Upper lobe of left lung (tissue), 4 donors: ENCODE measurements at regions not wholly inside any gene's neighbourhood (a gene's known extent, or its start where the extent isn't known, plus 50 kb on each side); places are given as distances from the start of the nearest gene placed in this dataset.

ENCODE experiments used
- POLR2A ChIP-seq, 4 donors: fragments of 450-650 bp; IDR thresholded peaks; one replicate each; pipeline ENCODE4 v1.5.1; 2016 to 2017; ENCODE audit warnings: antibody characterized with exemption in 4 of 4, mild to moderate bottlenecking in 2 of 4
- POLR2AphosphoS5 ChIP-seq, 2 donors: sonication (generic); formaldehyde crosslinking; IDR thresholded peaks; one replicate each; pipeline ENCODE4 v1.5.1; 2017; ENCODE audit warnings: antibody characterized with exemption in 2 of 2
- TF ChIP-seq, protein P1 (sequence below), 6 experiments: fragments of 450-650 bp in 4 of 6; fragments of 200-600 bp in 2 of 6; sonication (generic) in 2 of 6; IDR thresholded peaks; one replicate each; pipeline ENCODE4 v1.5.1; 2016 to 2019; ENCODE audit warnings: antibody characterized with exemption in 6 of 6

- TF ChIP-seq POLR2A (IDR thresholded peaks at IDR 0.05): no peak
- TF ChIP-seq, protein P1, sequence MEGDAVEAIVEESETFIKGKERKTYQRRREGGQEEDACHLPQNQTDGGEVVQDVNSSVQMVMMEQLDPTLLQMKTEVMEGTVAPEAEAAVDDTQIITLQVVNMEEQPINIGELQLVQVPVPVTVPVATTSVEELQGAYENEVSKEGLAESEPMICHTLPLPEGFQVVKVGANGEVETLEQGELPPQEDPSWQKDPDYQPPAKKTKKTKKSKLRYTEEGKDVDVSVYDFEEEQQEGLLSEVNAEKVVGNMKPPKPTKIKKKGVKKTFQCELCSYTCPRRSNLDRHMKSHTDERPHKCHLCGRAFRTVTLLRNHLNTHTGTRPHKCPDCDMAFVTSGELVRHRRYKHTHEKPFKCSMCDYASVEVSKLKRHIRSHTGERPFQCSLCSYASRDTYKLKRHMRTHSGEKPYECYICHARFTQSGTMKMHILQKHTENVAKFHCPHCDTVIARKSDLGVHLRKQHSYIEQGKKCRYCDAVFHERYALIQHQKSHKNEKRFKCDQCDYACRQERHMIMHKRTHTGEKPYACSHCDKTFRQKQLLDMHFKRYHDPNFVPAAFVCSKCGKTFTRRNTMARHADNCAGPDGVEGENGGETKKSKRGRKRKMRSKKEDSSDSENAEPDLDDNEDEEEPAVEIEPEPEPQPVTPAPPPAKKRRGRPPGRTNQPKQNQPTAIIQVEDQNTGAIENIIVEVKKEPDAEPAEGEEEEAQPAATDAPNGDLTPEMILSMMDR (IDR thresholded peaks at IDR 0.05): no peak
- no peak for TF ChIP-seq POLR2AphosphoS5 (IDR thresholded peaks at IDR 0.05)
Measured at GRCh38 chrX:39307488-39307887, 506.2 kb downstream of the MID1IP1 start.
